ENCODE measurements at regions not wholly inside any gene's neighbourhood (a gene's known extent, or its start where the extent isn't known, plus 50 kb on each side); places are given as distances from the start of the nearest gene placed in this dataset.

- Histone ChIP-seq H4K8ac (ENCODE audit: extremely low read depth, insufficient read depth, low read length) (no peak overlapping the region), H2BK120ac (replicated peaks; ENCODE audit: low read depth, low read length) (no peak overlapping the region), H3K4me1 (replicated peaks in 1 of 4; ENCODE audit: control insufficient read depth in 3 of 4, insufficient read depth in 4 of 4, low read length in 3 of 4) (peaks cover 0 to 4% (median 2%) of the 10 kb centered on the region in 4 experiments; a peak in 1 of 7 replicates), H3K79me1 (ENCODE audit: low read depth, low read length) (no peaks in the 10 kb centered on the region), H3K14ac (ENCODE audit: insufficient read length) (no peak overlapping the region), H2BK20ac (ENCODE audit: low read length) (0 out of 2 replicates have a peak overlapping the region, but pooled peaks have one; percentile 43), H3K27me3 (replicated peaks in 1 of 4; ENCODE audit: control insufficient read depth in 3 of 4, extremely low read depth in 1 of 4, insufficient read depth in 3 of 4, low read length in 3 of 4) (no peaks in the 10 kb centered on the region; a peak in 1 of 7 replicates), H4K20me1 (replicated peaks in 1 of 2; ENCODE audit: control insufficient read depth in 1 of 2, insufficient read depth in 2 of 2, low read length in 2 of 2) (no peaks in the 10 kb centered on the region), H3K18ac (ENCODE audit: extremely low read depth, low read length) (no peak overlapping the region), H3K27ac (ENCODE audit: low read depth, low read length) (no peak overlapping the region), H3K4me3 (ENCODE audit: extremely low read depth in 1 of 4, insufficient read depth in 2 of 4, low read depth in 3 of 4, low read length in 4 of 4) (no peak overlapping the region), H2BK12ac (ENCODE audit: low read depth, low read length) (no peak overlapping the region), H3K4ac (replicated peaks; ENCODE audit: insufficient read length, low read depth, low read length) (no peak overlapping the region), H4K5ac (ENCODE audit: insufficient read length, low read depth, low read length) (no peak overlapping the region), H3K9me3 (ENCODE audit: insufficient read depth in 2 of 2, low read depth in 1 of 2, low read length in 1 of 2) (no peaks in the 10 kb centered on the region), H2AK5ac (ENCODE audit: low read depth, low read length) (no peak overlapping the region), H3K23me2 (ENCODE audit: low read depth, low read length) (no peaks in the 10 kb centered on the region; the same call in 1 of the 2 replicates), H3K36me3 (ENCODE audit: control insufficient read depth in 2 of 4, insufficient read depth in 4 of 4, low read length in 3 of 4) (no peaks in the 10 kb centered on the region), H3K9ac (replicated peaks in 1 of 4; ENCODE audit: extremely low read depth in 1 of 4, low read depth in 3 of 4, low read length in 3 of 4) (no peak overlapping the region), H2BK15ac (ENCODE audit: low read length) (no peak overlapping the region), H3K56ac (replicated peaks; ENCODE audit: insufficient read length, low read depth, low read length) (no peak overlapping the region), H2AFZ (ENCODE audit: low read length) (no peak overlapping the region), H3K4me2 (ENCODE audit: insufficient read depth in 1 of 2, low read depth in 2 of 2, low read length in 2 of 2) (no peak overlapping the region), H2BK5ac (ENCODE audit: low read depth, low read length) (no peak overlapping the region), H3K23ac (ENCODE audit: insufficient read length) (no peak overlapping the region), H4K91ac (replicated peaks; ENCODE audit: insufficient read length, low read length) (no peak overlapping the region), H3K79me2 (ENCODE audit: control insufficient read depth in 1 of 2, insufficient read depth in 2 of 2, low read length in 2 of 2) (no peaks in the 10 kb centered on the region)
- FAIRE-seq (no peak), DNase-seq (ENCODE audit: low read depth in 1 of 2, low spot score in 2 of 2) (no peak)
- ChIA-PET CTCF (ENCODE audit: partially characterized antibody) (interaction anchor here (0.7 to 3.0 kb wide), 12 partner anchors 12 to 1322 kb away, joined by 3 to 14 read pairs (median 3); partner anchors contain the start of genes CAPRIN2 and TSPAN11), POLR2A (ENCODE audit: partially characterized antibody) (interaction anchor here (1.1 to 1.3 kb wide), 2 partner anchors 20 to 90 kb away, joined by 3 read pairs; no protein-coding TSS in a partner anchor)
- WGBS, 2 experiments (ENCODE audit: extremely low coverage in 1 of 2, insufficient coverage in 1 of 2, insufficient read length in 1 of 2, insufficient replicate concordance in 2 of 2, low coverage in 1 of 2, low lambda C conversion rate in 2 of 2, missing lambda C conversion rate in 1 of 2) = 100% methylated on average over 3 of the region's 3 CpGs; no CpG with 5 or more reads in 1 of the 2 experiments
- no peak for TF ChIP-seq POLR2A (IDR thresholded peaks at IDR 0.05; ENCODE audit: control extremely low read depth in 1 of 2, low read depth in 2 of 2, low read length in 2 of 2)
- no peak for TF ChIP-seq RNF2 (IDR thresholded peaks at IDR 0.05; ENCODE audit: borderline replicate concordance, low read depth, low read length, missing control alignments, poor library complexity, severe bottlenecking)
Observed at GRCh38 chr12:30843211-30843610, 83.3 kb upstream of the TSPAN11 start.
